Stimulated activated naive B cell treated with anti-CD40 and anti-IgM and Interleukin-4, amounts not matched to agents 10 μg/mL and 1 μg/mL and 100 μg/mL, for 72 hours (primary cell): ENCODE measurements at regions not wholly inside any gene's neighbourhood (a gene's known extent, or its start where the extent isn't known, plus 50 kb on each side); places are given as distances from the start of the nearest gene placed in this dataset.
"Not testable (repeated sequence)": the region's sequence is repeated elsewhere in the genome, so short reads cannot be mapped to it uniquely, and the experiment has no call there.

Experiments used
- ATAC-seq, 2 donors: fragments of 150-1000 bp; cut with Tn5 transposase; replicated peaks; 2 replicates each; pipeline ENCODE4 v1.10.0; 2021; ENCODE audit warnings: moderate library complexity in 1 of 2
- DNase-seq: peaks from one replicate; pipeline ENCODE4 v3.0.0; 2021
- H3K27ac Mint-ChIP-seq: one replicate; pipeline ENCODE4 v1.8.0; 2022; ENCODE audit warnings: mild to moderate bottlenecking, mixed read lengths
- H3K27me3 Mint-ChIP-seq, 2 donors: one replicate each; pipeline ENCODE4 v1.8.0; 2022; ENCODE audit warnings: mixed read lengths in 2 of 2
- H3K36me3 Mint-ChIP-seq, 2 donors: one replicate each; pipeline ENCODE4 v1.8.0; 2022; ENCODE audit warnings: mixed read lengths in 2 of 2, mild to moderate bottlenecking in 1 of 2
- H3K4me1 Mint-ChIP-seq, 2 donors: one replicate each; pipeline ENCODE4 v1.8.0; 2022; ENCODE audit warnings: mixed read lengths in 2 of 2, mild to moderate bottlenecking in 1 of 2
- H3K4me3 Mint-ChIP-seq, 2 donors: one replicate each; pipeline ENCODE4 v1.8.0; 2022; ENCODE audit warnings: mild to moderate bottlenecking in 2 of 2, mixed read lengths in 2 of 2, moderate library complexity in 1 of 2
- H3K9me3 Mint-ChIP-seq, 2 donors: one replicate each; pipeline ENCODE4 v1.8.0; 2022; ENCODE audit warnings: mixed read lengths in 2 of 2, mild to moderate bottlenecking in 1 of 2

- H3K4me1 Mint-ChIP-seq: no peaks in the 10 kb centered on the region
- ATAC-seq (no peak), DNase-seq (no peak)
- no peaks in the 10 kb centered on the region for H3K36me3 Mint-ChIP-seq
- H3K9me3 Mint-ChIP-seq: peaks cover 0 to 5% of the 10 kb centered on the region in 2 donors
- no peak overlapping the region for H3K4me3 Mint-ChIP-seq
- H3K27me3 Mint-ChIP-seq: no peaks in the 10 kb centered on the region
- no peak overlapping the region for H3K27ac Mint-ChIP-seq
Observed at GRCh38 chr15:56568466-56569167, 103.7 kb upstream of the MNS1 start.

GRCh38 chr15:56557415-56557814 lies 92.5 kb upstream of the MNS1 start:
- Mint-ChIP-seq H3K27ac (no peak overlapping the region), H3K4me1 (no peaks in the 10 kb centered on the region), H3K9me3 (peaks cover 21 to 22% of the 10 kb centered on the region in 2 donors), H3K36me3 (peaks cover 2 to 7% of the 10 kb centered on the region in 2 donors), H3K4me3 (no peak overlapping the region), H3K27me3 (no peaks in the 10 kb centered on the region)
- DNase-seq: no peak
- ATAC-seq: no peak

GRCh38 chr15:56553486-56553885 lies 88.5 kb upstream of the MNS1 start:
- H3K27me3 Mint-ChIP-seq: no peaks in the 10 kb centered on the region
- no peak overlapping the region for H3K4me3 Mint-ChIP-seq
- peaks cover 21 to 23% of the 10 kb centered on the region in 2 donors for H3K9me3 Mint-ChIP-seq
- DNase-seq: no peak
- peaks cover 2 to 7% of the 10 kb centered on the region in 2 donors for H3K36me3 Mint-ChIP-seq
- H3K4me1 Mint-ChIP-seq: no peaks in the 10 kb centered on the region
- H3K27ac Mint-ChIP-seq: no peak overlapping the region
- ATAC-seq: no peak

- Mint-ChIP-seq H3K36me3 (peaks cover 1 to 2% of the 10 kb centered on the region in 2 donors), H3K4me3 (no peak overlapping the region), H3K27me3 (no peaks in the 10 kb centered on the region), H3K27ac (no peak overlapping the region), H3K9me3 (peaks cover 16 to 17% of the 10 kb centered on the region in 2 donors), H3K4me1 (no peaks in the 10 kb centered on the region)
- DNase-seq (no peak), ATAC-seq (no peak)
Observed at GRCh38 chr15:56552659-56553058, 87.7 kb upstream of the MNS1 start.

- not testable (repeated sequence) for H3K27ac Mint-ChIP-seq, H3K4me3 Mint-ChIP-seq, H3K36me3 Mint-ChIP-seq, H3K4me1 Mint-ChIP-seq, ATAC-seq, H3K27me3 Mint-ChIP-seq, DNase-seq
- peaks cover 10 to 14% of the 10 kb centered on the region in 2 donors for H3K9me3 Mint-ChIP-seq
Observed at GRCh38 chr15:56540570-56540969, 75.6 kb upstream of the MNS1 start.

- not testable (repeated sequence) for DNase-seq, H3K4me1 Mint-ChIP-seq, H3K27me3 Mint-ChIP-seq, H3K36me3 Mint-ChIP-seq, ATAC-seq, H3K4me3 Mint-ChIP-seq, H3K27ac Mint-ChIP-seq
- peaks cover 10 to 14% of the 10 kb centered on the region in 2 donors for H3K9me3 Mint-ChIP-seq
Observed at GRCh38 chr15:56540157-56540556, 75.2 kb upstream of the MNS1 start.

GRCh38 chr15:56538901-56539545 lies 74.1 kb upstream of the MNS1 start:
- Mint-ChIP-seq H3K9me3 (peaks cover 2 to 5% of the 10 kb centered on the region in 2 donors), H3K4me1 (peaks cover 0 to 6% of the 10 kb centered on the region in 2 donors), H3K27ac (no peak overlapping the region), H3K27me3 (no peaks in the 10 kb centered on the region), H3K4me3 (no peak overlapping the region), H3K36me3 (no peaks in the 10 kb centered on the region)
- ATAC-seq (no peak), DNase-seq (no peak)

- ATAC-seq: no peak
- no peak overlapping the region for H3K27ac Mint-ChIP-seq
- H3K9me3 Mint-ChIP-seq: peaks cover 0 to 2% of the 10 kb centered on the region in 2 donors
- H3K27me3 Mint-ChIP-seq: no peaks in the 10 kb centered on the region
- H3K4me1 Mint-ChIP-seq: peaks cover 6 to 11% of the 10 kb centered on the region in 2 donors
- no peak for DNase-seq
- H3K36me3 Mint-ChIP-seq: no peaks in the 10 kb centered on the region
- no peak overlapping the region for H3K4me3 Mint-ChIP-seq
Observed at GRCh38 chr15:56537881-56538280, 72.9 kb upstream of the MNS1 start.

GRCh38 chr15:56534728-56535127 lies 69.8 kb upstream of the MNS1 start:
- H3K27me3 Mint-ChIP-seq: no peaks in the 10 kb centered on the region
- H3K4me3 Mint-ChIP-seq: no peak overlapping the region
- no peak overlapping the region for H3K27ac Mint-ChIP-seq
- H3K4me1 Mint-ChIP-seq: peaks cover 13 to 14% of the 10 kb centered on the region in 2 donors
- ATAC-seq: no peak
- H3K36me3 Mint-ChIP-seq: no peaks in the 10 kb centered on the region
- H3K9me3 Mint-ChIP-seq: no peaks in the 10 kb centered on the region
- no peak for DNase-seq

- no peak overlapping the region for H3K27ac Mint-ChIP-seq
- DNase-seq: no peak
- no peaks in the 10 kb centered on the region for H3K27me3 Mint-ChIP-seq
- no peaks in the 10 kb centered on the region for H3K36me3 Mint-ChIP-seq
- no peaks in the 10 kb centered on the region for H3K9me3 Mint-ChIP-seq
- H3K4me1 Mint-ChIP-seq: peaks cover 8 to 14% of the 10 kb centered on the region in 2 donors
- no peak for ATAC-seq
- no peak overlapping the region for H3K4me3 Mint-ChIP-seq
Observed at GRCh38 chr15:56533731-56534403, 68.9 kb upstream of the MNS1 start.

- peaks cover 8 to 14% of the 10 kb centered on the region in 2 donors for H3K4me1 Mint-ChIP-seq
- no peaks in the 10 kb centered on the region for H3K36me3 Mint-ChIP-seq
- DNase-seq (no peak), ATAC-seq (peak; percentile 66 to 76)
- no peaks in the 10 kb centered on the region for H3K9me3 Mint-ChIP-seq
- peak overlapping the region; percentile 25 for H3K27ac Mint-ChIP-seq
- H3K27me3 Mint-ChIP-seq: no peaks in the 10 kb centered on the region
- H3K4me3 Mint-ChIP-seq: no peak overlapping the region
Observed at GRCh38 chr15:56532721-56533460, 68.0 kb upstream of the MNS1 start.

- Mint-ChIP-seq H3K27ac (no peak overlapping the region), H3K36me3 (no peaks in the 10 kb centered on the region), H3K4me1 (peaks cover 8 to 14% of the 10 kb centered on the region in 2 donors), H3K27me3 (no peaks in the 10 kb centered on the region), H3K4me3 (no peak overlapping the region), H3K9me3 (no peaks in the 10 kb centered on the region)
- ATAC-seq (no peak), DNase-seq (no peak)
Observed at GRCh38 chr15:56530157-56530556, 65.2 kb upstream of the MNS1 start.

- DNase-seq (no peak), ATAC-seq (no peak)
- Mint-ChIP-seq H3K4me1 (peaks cover 6 to 10% of the 10 kb centered on the region in 2 donors), H3K27me3 (no peaks in the 10 kb centered on the region), H3K36me3 (no peaks in the 10 kb centered on the region), H3K4me3 (no peak overlapping the region), H3K9me3 (no peaks in the 10 kb centered on the region), H3K27ac (no peak overlapping the region)
Observed at GRCh38 chr15:56528136-56528535, 63.2 kb upstream of the MNS1 start.

- Mint-ChIP-seq H3K9me3 (no peaks in the 10 kb centered on the region), H3K27me3 (no peaks in the 10 kb centered on the region), H3K27ac (no peak overlapping the region), H3K36me3 (no peaks in the 10 kb centered on the region), H3K4me3 (no peak overlapping the region), H3K4me1 (no peaks in the 10 kb centered on the region)
- DNase-seq: no peak
- no peak for ATAC-seq
Observed at GRCh38 chr15:56524915-56525314, 60.0 kb upstream of the MNS1 start.
